Kidney (tissue), 13 donors: ENCODE measurements at regions not wholly inside any gene's neighbourhood (a gene's known extent, or its start where the extent isn't known, plus 50 kb on each side); places are given as distances from the start of the nearest gene placed in this dataset.

Experiments used
- DNase-seq, 5 donors: peaks; one replicate each; pipeline ENCODE4 v3.0.0-alpha.2; 2013 to 2020
- FAIRE-seq: peaks from 2 replicates; lab custom pipeline; 2012; peaks lifted over from hg19 to GRCh38; lab: Jason Lieb, UNC
- H3K27ac ChIP-seq, 2 donors: one replicate each; pipeline ENCODE4 v1.7.0; 2013; ENCODE audit warnings: low read depth in 2 of 2, low read length in 2 of 2, inconsistent platforms in 1 of 2
- H3K27me3 ChIP-seq: one replicate; pipeline ENCODE4 v1.7.1; 2013; ENCODE audit warnings: low read length, inconsistent platforms; ENCODE audit not compliant: control insufficient read depth, insufficient read depth
- H3K36me3 ChIP-seq, 3 donors: one replicate each; pipeline versions ENCODE4 v1.7.0 to v1.7.1; 2013; ENCODE audit warnings: low read length in 3 of 3, control low read depth in 1 of 3, inconsistent platforms in 1 of 3; ENCODE audit not compliant: insufficient read depth in 3 of 3, control insufficient read depth in 2 of 3
- H3K4me1 ChIP-seq, 3 donors: one replicate each; pipeline versions ENCODE4 v1.7.0 to v1.7.1; 2013; ENCODE audit warnings: low read length in 3 of 3, inconsistent platforms in 1 of 3, low read depth in 1 of 3; ENCODE audit not compliant: control insufficient read depth in 2 of 3, insufficient read depth in 2 of 3
- H3K4me3 ChIP-seq, 3 donors: one replicate each; pipeline versions ENCODE4 v1.7.0 to v1.8.1; 2013; ENCODE audit warnings: low read length in 3 of 3, control low read depth in 1 of 3, inconsistent platforms in 1 of 3
- H3K9ac ChIP-seq, 3 donors: one replicate each; pipeline versions ENCODE4 v1.7.0 to v1.7.1; 2013; ENCODE audit warnings: low read length in 3 of 3, control low read depth in 1 of 3, inconsistent platforms in 1 of 3
- H3K9me3 ChIP-seq, 3 donors: one replicate each; pipeline versions ENCODE4 v1.7.0 to v1.7.1; 2013; ENCODE audit warnings: low read length in 3 of 3, control low read depth in 1 of 3, inconsistent platforms in 1 of 3; ENCODE audit not compliant: control insufficient read depth in 2 of 3, insufficient read depth in 1 of 3
- intact Hi-C: fragments of 100-400 bp; cut with DNase I; formaldehyde crosslinking; loops from one replicate; pipeline ENCODE4 v1.11.1; 2022
- TF ChIP-seq, protein P1 (sequence below): IDR thresholded peaks from 3 replicates; pipeline ENCODE4 v1.5.1; 2012; ENCODE audit warnings: mild to moderate bottlenecking, moderate library complexity, borderline replicate concordance; ENCODE audit not compliant: insufficient read depth; ENCODE audit errors: extremely low read depth
- donor health status: control.
- donor health status: control.
- donor health status: control.
- donor health status: control.
- donor health status: control.
- donor health status: DM: yes; HTN: yes; CAD: no.
- donor health status: Normal renal cell carcinoma (clear cell type).

GRCh38 chr10:6819301-6819700, 239.2 kb upstream of the PRKCQ start:
- intact Hi-C loops: no loop called here
- Histone ChIP-seq H3K9me3 (no peaks in the 10 kb centered on the region), H3K27me3 (no peaks in the 10 kb centered on the region), H3K9ac (no peak overlapping the region), H3K36me3 (no peaks in the 10 kb centered on the region), H3K27ac (no peak overlapping the region), H3K4me3 (no peak overlapping the region), H3K4me1 (no peaks in the 10 kb centered on the region)
- FAIRE-seq: no peak
- TF ChIP-seq, protein P1, sequence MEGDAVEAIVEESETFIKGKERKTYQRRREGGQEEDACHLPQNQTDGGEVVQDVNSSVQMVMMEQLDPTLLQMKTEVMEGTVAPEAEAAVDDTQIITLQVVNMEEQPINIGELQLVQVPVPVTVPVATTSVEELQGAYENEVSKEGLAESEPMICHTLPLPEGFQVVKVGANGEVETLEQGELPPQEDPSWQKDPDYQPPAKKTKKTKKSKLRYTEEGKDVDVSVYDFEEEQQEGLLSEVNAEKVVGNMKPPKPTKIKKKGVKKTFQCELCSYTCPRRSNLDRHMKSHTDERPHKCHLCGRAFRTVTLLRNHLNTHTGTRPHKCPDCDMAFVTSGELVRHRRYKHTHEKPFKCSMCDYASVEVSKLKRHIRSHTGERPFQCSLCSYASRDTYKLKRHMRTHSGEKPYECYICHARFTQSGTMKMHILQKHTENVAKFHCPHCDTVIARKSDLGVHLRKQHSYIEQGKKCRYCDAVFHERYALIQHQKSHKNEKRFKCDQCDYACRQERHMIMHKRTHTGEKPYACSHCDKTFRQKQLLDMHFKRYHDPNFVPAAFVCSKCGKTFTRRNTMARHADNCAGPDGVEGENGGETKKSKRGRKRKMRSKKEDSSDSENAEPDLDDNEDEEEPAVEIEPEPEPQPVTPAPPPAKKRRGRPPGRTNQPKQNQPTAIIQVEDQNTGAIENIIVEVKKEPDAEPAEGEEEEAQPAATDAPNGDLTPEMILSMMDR: no peak
- no peak for DNase-seq

- no peak overlapping the region for H3K27ac ChIP-seq
- no peaks in the 10 kb centered on the region for H3K36me3 ChIP-seq
- H3K4me3 ChIP-seq: no peak overlapping the region
- DNase-seq (no peak), FAIRE-seq (no peak)
- H3K4me1 ChIP-seq: no peaks in the 10 kb centered on the region
- no peaks in the 10 kb centered on the region for H3K27me3 ChIP-seq
- TF ChIP-seq, protein P1: no peak
- no peak overlapping the region for H3K9ac ChIP-seq
- intact Hi-C loops: no loop called here
- no peaks in the 10 kb centered on the region for H3K9me3 ChIP-seq
Observed at GRCh38 chr10:6817770-6818169, 237.7 kb upstream of the PRKCQ start.

DNA sequence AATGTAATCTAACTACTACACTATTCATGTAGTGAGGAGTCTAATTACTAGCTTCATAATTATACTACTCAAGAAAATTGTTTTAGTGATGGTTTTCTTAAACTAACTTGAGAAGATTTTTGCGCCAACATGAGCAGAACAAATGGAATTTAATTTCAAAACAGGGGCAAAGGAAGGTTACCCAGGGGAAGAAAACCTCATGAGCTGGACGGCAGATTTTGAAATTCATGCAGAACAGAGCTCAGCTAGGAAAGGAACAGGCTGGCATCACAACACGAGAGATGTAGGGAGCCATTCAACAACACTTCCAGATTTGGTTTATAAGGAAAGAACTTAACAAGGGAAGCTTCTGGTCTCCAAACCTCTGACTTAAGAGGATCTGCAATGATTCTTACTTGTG, 235.3 kb upstream of the PRKCQ start:
- Histone ChIP-seq H3K4me1 (no peaks in the 10 kb centered on the region), H3K27ac (no peak overlapping the region), H3K9ac (no peak overlapping the region), H3K27me3 (no peaks in the 10 kb centered on the region), H3K36me3 (no peaks in the 10 kb centered on the region), H3K9me3 (no peaks in the 10 kb centered on the region), H3K4me3 (no peak overlapping the region)
- no peak for DNase-seq
- FAIRE-seq: no peak
- intact Hi-C loops: no loop called here
- TF ChIP-seq, protein P1: no peak

DNA sequence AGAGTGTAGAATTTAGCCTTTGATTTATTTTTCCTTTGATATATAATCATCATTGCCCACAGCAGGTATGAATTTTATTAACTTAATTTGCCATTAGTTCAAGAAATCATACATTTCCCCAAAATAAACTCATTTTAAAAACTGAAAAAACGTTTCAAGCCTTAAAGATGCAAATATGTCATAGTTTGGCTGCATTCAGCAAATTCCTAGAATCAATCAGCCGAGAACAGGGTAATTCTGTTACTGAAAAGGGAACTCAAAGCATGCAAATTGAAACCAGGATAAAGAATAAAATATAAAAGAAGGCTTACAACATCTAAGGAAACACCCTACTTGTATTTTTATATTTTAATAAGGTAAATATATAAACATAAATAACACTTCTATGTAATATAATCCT, 233.8 kb upstream of the PRKCQ start:
- H3K9me3 ChIP-seq: no peaks in the 10 kb centered on the region
- DNase-seq: peak in 2 of 5 donors; percentile 25 to 34
- no peak overlapping the region for H3K9ac ChIP-seq
- H3K27ac ChIP-seq: no peak overlapping the region
- TF ChIP-seq, protein P1: no peak
- no peak for FAIRE-seq
- intact Hi-C loops: no loop called here
- H3K4me1 ChIP-seq: no peaks in the 10 kb centered on the region
- no peaks in the 10 kb centered on the region for H3K27me3 ChIP-seq
- no peaks in the 10 kb centered on the region for H3K36me3 ChIP-seq
- H3K4me3 ChIP-seq: no peak overlapping the region
